H9 (cell line): ENCODE measurements at regions not wholly inside any gene's neighbourhood (a gene's known extent, or its start where the extent isn't known, plus 50 kb on each side); places are given as distances from the start of the nearest gene placed in this dataset.

ENCODE experiments used
- DNase-seq: peaks from one replicate; pipeline ENCODE4 v3.0.0-alpha.2; 2017
- H2AFZ ChIP-seq: one replicate; pipeline ENCODE4 v1.6.1; 2013; ENCODE audit warnings: mild to moderate bottlenecking, low read length, control low read depth, moderate library complexity
- H2AK5ac ChIP-seq: 2 replicates; pipeline ENCODE4 v1.6.1; 2013; ENCODE audit warnings: low read length, control low read depth, mixed read lengths; ENCODE audit not compliant: insufficient read length
- H2BK120ac ChIP-seq: one replicate; pipeline ENCODE4 v1.6.1; 2013; ENCODE audit warnings: low read depth, mild to moderate bottlenecking, low read length, control low read depth, inconsistent platforms; ENCODE audit not compliant: poor library complexity, severe bottlenecking
- H2BK12ac ChIP-seq: 2 replicates; pipeline ENCODE4 v1.6.1; 2013; ENCODE audit warnings: low read length, control low read depth, mixed read lengths, low read depth; ENCODE audit not compliant: insufficient read length
- H2BK15ac ChIP-seq: 2 replicates; pipeline ENCODE4 v1.6.1; 2013; ENCODE audit warnings: low read depth, low read length, control low read depth
- H2BK20ac ChIP-seq: one replicate; pipeline ENCODE4 v1.6.1; 2013; ENCODE audit warnings: low read depth, mild to moderate bottlenecking, low read length, control low read depth, inconsistent platforms; ENCODE audit not compliant: poor library complexity, severe bottlenecking
- H2BK5ac ChIP-seq: 2 replicates; pipeline ENCODE4 v1.6.1; 2013; ENCODE audit warnings: low read length, control low read depth, mixed read lengths; ENCODE audit not compliant: insufficient read length
- H3K14ac ChIP-seq: 2 replicates; pipeline ENCODE4 v1.6.1; 2013; ENCODE audit warnings: low read length, control low read depth; ENCODE audit not compliant: insufficient read depth
- H3K18ac ChIP-seq: 2 replicates; pipeline ENCODE4 v1.6.1; 2013; ENCODE audit warnings: low read depth, mild to moderate bottlenecking, mixed read lengths, low read length, control low read depth; ENCODE audit not compliant: insufficient read length
- H3K23ac ChIP-seq: 2 replicates; pipeline ENCODE4 v1.6.1; 2013; ENCODE audit warnings: low read length, control low read depth, mixed read lengths, low read depth; ENCODE audit not compliant: insufficient read length
- H3K23me2 ChIP-seq: 2 replicates; pipeline ENCODE4 v1.6.1; 2013; ENCODE audit warnings: low read depth, mild to moderate bottlenecking, mixed read lengths, low read length, control low read depth; ENCODE audit not compliant: insufficient read length, poor library complexity, severe bottlenecking
- H3K27ac ChIP-seq: 2 replicates; pipeline ENCODE4 v1.5.1; 2013; ENCODE audit warnings: low read length, control low read depth, mixed read lengths, low read depth; ENCODE audit not compliant: insufficient read length
- H3K27me3 ChIP-seq: 2 replicates; pipeline ENCODE4 v1.6.1; 2013; ENCODE audit warnings: low read length, control low read depth, inconsistent platforms; ENCODE audit not compliant: insufficient read depth
- H3K4ac ChIP-seq: 2 replicates; pipeline ENCODE4 v1.6.1; 2013; ENCODE audit warnings: low read depth, mild to moderate bottlenecking, control low read depth, inconsistent platforms, low read length, moderate library complexity
- H3K4me1 ChIP-seq: 2 replicates; pipeline ENCODE4 v1.6.1; 2013; ENCODE audit warnings: low read length, control low read depth, inconsistent platforms; ENCODE audit not compliant: insufficient read depth
- H3K4me2 ChIP-seq: 2 replicates; pipeline ENCODE4 v1.6.1; 2013; ENCODE audit warnings: low read length, control low read depth, mixed read lengths; ENCODE audit not compliant: insufficient read length, insufficient read depth
- H3K56ac ChIP-seq: 2 replicates; pipeline ENCODE4 v1.6.1; 2013; ENCODE audit warnings: low read depth, mild to moderate bottlenecking, mixed read lengths, low read length, control low read depth; ENCODE audit not compliant: insufficient read length
- H3K79me1 ChIP-seq: 2 replicates; pipeline ENCODE4 v1.6.1; 2013; ENCODE audit warnings: low read depth, mild to moderate bottlenecking, moderate library complexity, low read length, control low read depth, inconsistent platforms; ENCODE audit not compliant: insufficient read depth, poor library complexity, severe bottlenecking
- H3K79me2 ChIP-seq: 2 replicates; pipeline ENCODE4 v1.6.1; 2013; ENCODE audit warnings: low read length, control low read depth, inconsistent platforms; ENCODE audit not compliant: insufficient read depth
- H3K9ac ChIP-seq: 2 replicates; pipeline ENCODE4 v1.6.1; 2013; ENCODE audit warnings: low read length, control low read depth, mixed read lengths; ENCODE audit not compliant: insufficient read length; ENCODE audit errors: extremely low read depth
- H3K9me3 ChIP-seq: one replicate; pipeline ENCODE4 v1.6.1; 2013; ENCODE audit warnings: low read depth, low read length, inconsistent platforms; ENCODE audit not compliant: control insufficient read depth
- H3T11ph ChIP-seq: one replicate; pipeline ENCODE4 v1.6.1; 2013; ENCODE audit warnings: mild to moderate bottlenecking, low read length, control low read depth, inconsistent platforms
- H4K20me1 ChIP-seq: one replicate; pipeline ENCODE4 v1.6.1; 2013; ENCODE audit not compliant: control insufficient read depth, insufficient read length, insufficient read depth
- H4K5ac ChIP-seq: 2 replicates; pipeline ENCODE4 v1.6.1; 2013; ENCODE audit warnings: low read depth, mild to moderate bottlenecking, mixed read lengths, low read length, control low read depth; ENCODE audit not compliant: insufficient read length
- H4K8ac ChIP-seq: replicated peaks from 2 replicates; pipeline ENCODE4 v1.6.1; 2013; ENCODE audit warnings: low read length, control low read depth, mixed read lengths, low read depth; ENCODE audit not compliant: insufficient read length
- H4K91ac ChIP-seq: 2 replicates; pipeline ENCODE4 v1.6.1; 2013; ENCODE audit warnings: low read depth, mild to moderate bottlenecking, moderate library complexity, mixed read lengths, low read length, control low read depth; ENCODE audit not compliant: insufficient read length
- H3K27ac Mint-ChIP-seq, 3 experiments: 2 replicates in 2 of 3; 3 replicates in 1 of 3; pipeline ENCODE4 v1.8.0; 2020 to 2021; ENCODE audit warnings: mixed read lengths in 3 of 3, mild to moderate bottlenecking in 1 of 3, moderate library complexity in 1 of 3
- H3K27me3 Mint-ChIP-seq: 2 replicates; pipeline ENCODE4 v1.8.0; 2021; ENCODE audit warnings: low read depth, mild to moderate bottlenecking, moderate library complexity, mixed read lengths
- H3K36me3 Mint-ChIP-seq, 3 experiments: 2 replicates in 2 of 3; 3 replicates in 1 of 3; pipeline ENCODE4 v1.8.0; 2020 to 2021; ENCODE audit warnings: low read depth in 3 of 3, mixed read lengths in 3 of 3; ENCODE audit not compliant: insufficient read depth in 1 of 3
- H3K4me1 Mint-ChIP-seq, 2 experiments: 2 replicates each; pipeline ENCODE4 v1.8.0; 2020; ENCODE audit warnings: mixed read lengths in 2 of 2
- H3K4me3 Mint-ChIP-seq, 2 experiments: 2 replicates in 1 of 2; 3 replicates in 1 of 2; pipeline ENCODE4 v1.8.0; 2020 to 2021; ENCODE audit warnings: mild to moderate bottlenecking in 2 of 2, mixed read lengths in 2 of 2, moderate library complexity in 1 of 2
- H3K9me3 Mint-ChIP-seq, 2 experiments: 2 replicates in 1 of 2; 3 replicates in 1 of 2; pipeline ENCODE4 v1.8.0; 2020; ENCODE audit warnings: mild to moderate bottlenecking in 2 of 2, mixed read lengths in 2 of 2, moderate library complexity in 1 of 2
- WGBS: extraction: QIAGEN DNeasy Blood & Tissue Kit; methylation state at CpG from one replicate; pipeline ENCODE4 v1.1.7; 2013; ENCODE audit warnings: missing lambda C conversion rate, low lambda C conversion rate, mixed read lengths; ENCODE audit not compliant: insufficient read length; ENCODE audit errors: extremely low coverage; 5-methylcytosine and 5-hydroxymethylcytosine counted together
- TF ChIP-seq, protein P1 (sequence below): fragments of 200-600 bp; sonication (generic); conservative IDR thresholded peaks from 3 replicates; pipeline ENCODE4 v1.8.0; 2021; ENCODE audit warnings: antibody characterized with exemption, mild to moderate bottlenecking

GRCh38 chr5:93151896-93152295 lies 429.1 kb downstream of the NR2F1-AS1 start:
- Histone ChIP-seq H3K79me1 (no peaks in the 10 kb centered on the region), H3K4me1 (no peaks in the 10 kb centered on the region), H3K9me3 (no peaks in the 10 kb centered on the region), H4K91ac (no peak overlapping the region), H3K23me2 (no peaks in the 10 kb centered on the region), H3K9ac (no peak overlapping the region), H3K23ac (no peak overlapping the region), H4K5ac (no peak overlapping the region), H4K8ac (no peak overlapping the region), H2AK5ac (no peak overlapping the region), H3K56ac (no peak overlapping the region), H3K27ac (no peak overlapping the region), H2BK12ac (no peak overlapping the region), H2BK15ac (no peak overlapping the region), H3K4me2 (no peak overlapping the region), H3T11ph (no peak overlapping the region), H2AFZ (no peak overlapping the region), H3K79me2 (no peaks in the 10 kb centered on the region), H2BK120ac (no peak overlapping the region), H3K14ac (no peak overlapping the region), H2BK20ac (no peak overlapping the region), H3K18ac (no peak overlapping the region), H3K4ac (no peak overlapping the region), H2BK5ac (no peak overlapping the region), H3K27me3 (no peaks in the 10 kb centered on the region), H4K20me1 (no peaks in the 10 kb centered on the region)
- no peaks in the 10 kb centered on the region for H3K36me3 Mint-ChIP-seq
- TF ChIP-seq, protein P1, sequence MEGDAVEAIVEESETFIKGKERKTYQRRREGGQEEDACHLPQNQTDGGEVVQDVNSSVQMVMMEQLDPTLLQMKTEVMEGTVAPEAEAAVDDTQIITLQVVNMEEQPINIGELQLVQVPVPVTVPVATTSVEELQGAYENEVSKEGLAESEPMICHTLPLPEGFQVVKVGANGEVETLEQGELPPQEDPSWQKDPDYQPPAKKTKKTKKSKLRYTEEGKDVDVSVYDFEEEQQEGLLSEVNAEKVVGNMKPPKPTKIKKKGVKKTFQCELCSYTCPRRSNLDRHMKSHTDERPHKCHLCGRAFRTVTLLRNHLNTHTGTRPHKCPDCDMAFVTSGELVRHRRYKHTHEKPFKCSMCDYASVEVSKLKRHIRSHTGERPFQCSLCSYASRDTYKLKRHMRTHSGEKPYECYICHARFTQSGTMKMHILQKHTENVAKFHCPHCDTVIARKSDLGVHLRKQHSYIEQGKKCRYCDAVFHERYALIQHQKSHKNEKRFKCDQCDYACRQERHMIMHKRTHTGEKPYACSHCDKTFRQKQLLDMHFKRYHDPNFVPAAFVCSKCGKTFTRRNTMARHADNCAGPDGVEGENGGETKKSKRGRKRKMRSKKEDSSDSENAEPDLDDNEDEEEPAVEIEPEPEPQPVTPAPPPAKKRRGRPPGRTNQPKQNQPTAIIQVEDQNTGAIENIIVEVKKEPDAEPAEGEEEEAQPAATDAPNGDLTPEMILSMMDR, result no peak
- no peaks in the 10 kb centered on the region for H3K27me3 Mint-ChIP-seq
- no peak overlapping the region for H3K27ac Mint-ChIP-seq
- DNase-seq, result no peak
- no peak overlapping the region for H3K4me3 Mint-ChIP-seq
- H3K4me1 Mint-ChIP-seq, result no peaks in the 10 kb centered on the region
- H3K9me3 Mint-ChIP-seq, result no peaks in the 10 kb centered on the region
- WGBS, result 100% methylated on average over 1 of the region's 5 CpGs
